D721Med (cell line): ENCODE measurements at regions not wholly inside any gene's neighbourhood (a gene's known extent, or its start where the extent isn't known, plus 50 kb on each side); places are given as distances from the start of the nearest gene placed in this dataset.

Experiments
- DNase-seq: peaks from one replicate; pipeline ENCODE4 v3.0.0; 2011; ENCODE audit warnings: low spot score; ENCODE audit not compliant: insufficient read length
- FAIRE-seq: peaks from 2 replicates; lab custom pipeline; 2011; peaks lifted over from hg19 to GRCh38; lab: Jason Lieb, UNC
- CTCF ChIP-seq: IDR thresholded peaks from 2 replicates; pipeline ENCODE4 v1.5.1; 2012; ENCODE audit warnings: mild to moderate bottlenecking, control low read depth; ENCODE audit not compliant: insufficient read depth; ENCODE audit errors: missing control alignments

- no peak for DNase-seq
- no peak for FAIRE-seq
These were observed 74.4 kb upstream of the PRR5 start for GRCh38 chr22:44627521-44628139.

GRCh38 chr22:44625981-44626687 lies 75.9 kb upstream of the PRR5 start:
- TF ChIP-seq CTCF = peak; percentile 96
- FAIRE-seq (no peak), DNase-seq (no peak)

More at GRCh38 chr22:44627521-44628139, 74.4 kb upstream of the PRR5 start:
- TF ChIP-seq CTCF = no peak

- no peak for TF ChIP-seq CTCF
- no peak for DNase-seq
- no peak for FAIRE-seq
These were observed 76.6 kb upstream of the PRR5 start for GRCh38 chr22:44625421-44625760.

GRCh38 chr22:44624689-44625420 lies 77.1 kb upstream of the PRR5 start:
- FAIRE-seq (no peak), DNase-seq (no peak)
- TF ChIP-seq CTCF = no peak

GRCh38 chr22:44623771-44624510 lies 78.1 kb upstream of the PRR5 start:
- no peak for FAIRE-seq
- no peak for DNase-seq
- TF ChIP-seq CTCF = peak; percentile 50

GRCh38 chr22:44622679-44623078 lies 79.3 kb upstream of the PRR5 start:
- FAIRE-seq (no peak), DNase-seq (no peak)
- TF ChIP-seq CTCF = no peak
